ENCODE measurements at regions not wholly inside any gene's neighbourhood (a gene's known extent, or its start where the extent isn't known, plus 50 kb on each side); places are given as distances from the start of the nearest gene placed in this dataset.

GRCh38 chr4:138298431-138298830 is 56.3 kb upstream of the SLC7A11 start:
- Histone ChIP-seq H3K27ac (ENCODE audit: insufficient read depth, low read length) (no peak overlapping the region), H2BK5ac (ENCODE audit: low read depth, low read length, poor library complexity, severe bottlenecking) (no peak overlapping the region), H3K4me3 (ENCODE audit: insufficient read depth, low read depth, low read length) (no peak overlapping the region), H3K18ac (ENCODE audit: low read depth, low read length) (no peak overlapping the region), H2AK9ac (replicated peaks; ENCODE audit: low read depth, low read length, poor library complexity) (no peak overlapping the region), H3K79me1 (ENCODE audit: low read depth in 1 of 2, low read length in 2 of 2) (no peaks in the 10 kb centered on the region), H3K14ac (replicated peaks; ENCODE audit: low read depth, low read length) (no peak overlapping the region), H3K4ac (ENCODE audit: low read depth, low read length) (no peak overlapping the region), H2BK120ac (ENCODE audit: low read depth, low read length) (no peak overlapping the region), H3K9me3 (ENCODE audit: control insufficient read depth, insufficient read depth, low read length) (no peaks in the 10 kb centered on the region), H3K56ac (ENCODE audit: extremely low read depth, insufficient read depth, low read length) (no peak overlapping the region), H4K91ac (ENCODE audit: insufficient read depth, low read depth, low read length) (no peak overlapping the region), H4K8ac (ENCODE audit: low read depth in 2 of 2, low read length in 2 of 2) (no peak overlapping the region), H3K4me1 (ENCODE audit: control insufficient read depth, insufficient read depth, low read length) (no peaks in the 10 kb centered on the region), H4K20me1 (ENCODE audit: insufficient read depth, low read length) (no peaks in the 10 kb centered on the region), H3K23ac (ENCODE audit: low read depth, low read length) (no peak overlapping the region), H3K27me3 (ENCODE audit: control insufficient read depth, insufficient read depth, low read length) (no peaks in the 10 kb centered on the region), H3K36me3 (ENCODE audit: control insufficient read depth, insufficient read depth, low read length) (no peaks in the 10 kb centered on the region), H3K9ac (ENCODE audit: low read depth, low read length) (no peak overlapping the region), H2BK20ac (ENCODE audit: low read depth, low read length) (no peak overlapping the region), H2BK15ac (ENCODE audit: low read depth, low read length) (no peak overlapping the region), H3K9me1 (ENCODE audit: insufficient read depth, low read length) (no peaks in the 10 kb centered on the region), H3K4me2 (ENCODE audit: low read depth, low read length) (no peak overlapping the region), H2AK5ac (ENCODE audit: low read depth, low read length) (no peak overlapping the region), H4K5ac (ENCODE audit: low read depth, low read length) (no peak overlapping the region), H2AFZ (replicated peaks; ENCODE audit: low read length, poor library complexity) (no peak overlapping the region)
- 80% methylated on average over 1 of the region's 1 CpG; no CpG with 5 or more reads in 1 of the 2 experiments for WGBS, 2 experiments (ENCODE audit: extremely low coverage in 2 of 2, insufficient read length in 1 of 2)
- dilution Hi-C loops (cut with HindIII; ENCODE audit: low sequenced_read_pairs, unreplicated experiment) (no loop called here), intact Hi-C loops (cut with micrococcal nuclease) (no loop called here), in situ Hi-C loops (cut with MboI; ENCODE audit: low sequenced_read_pairs) (no loop called here)
- TF ChIP-seq, protein P1, sequence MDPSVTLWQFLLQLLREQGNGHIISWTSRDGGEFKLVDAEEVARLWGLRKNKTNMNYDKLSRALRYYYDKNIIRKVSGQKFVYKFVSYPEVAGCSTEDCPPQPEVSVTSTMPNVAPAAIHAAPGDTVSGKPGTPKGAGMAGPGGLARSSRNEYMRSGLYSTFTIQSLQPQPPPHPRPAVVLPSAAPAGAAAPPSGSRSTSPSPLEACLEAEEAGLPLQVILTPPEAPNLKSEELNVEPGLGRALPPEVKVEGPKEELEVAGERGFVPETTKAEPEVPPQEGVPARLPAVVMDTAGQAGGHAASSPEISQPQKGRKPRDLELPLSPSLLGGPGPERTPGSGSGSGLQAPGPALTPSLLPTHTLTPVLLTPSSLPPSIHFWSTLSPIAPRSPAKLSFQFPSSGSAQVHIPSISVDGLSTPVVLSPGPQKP (IDR thresholded peaks at IDR 0.05; ENCODE audit: borderline replicate concordance, low read depth, low read length): no peak
- TF ChIP-seq BHLHE40 (IDR thresholded peaks at IDR 0.05; ENCODE audit: low read depth, low read length) (no peak), SMC3 (IDR thresholded peaks at IDR 0.05; ENCODE audit: low read depth, low read length) (no peak), NFE2L2 (IDR thresholded peaks at IDR 0.05; ENCODE audit: low read depth, low read length) (no peak), CTCF (conservative IDR thresholded peaks at IDR 0.05; ENCODE audit: low read depth, low read length) (no peak), CHD1 (IDR thresholded peaks at IDR 0.05; ENCODE audit: low read depth, low read length) (no peak), RAD21 (IDR thresholded peaks at IDR 0.05; ENCODE audit: low read length) (no peak), CEBPB (IDR thresholded peaks at IDR 0.05; ENCODE audit: low read depth, low read length) (no peak), RCOR1 (IDR thresholded peaks at IDR 0.05; ENCODE audit: insufficient replicate concordance, low read length) (no peak), POLR2A (IDR thresholded peaks at IDR 0.05; ENCODE audit: low read depth, low read length) (no peak), FOS (IDR thresholded peaks at IDR 0.05; ENCODE audit: low read depth, low read length) (no peak), MAZ (IDR thresholded peaks at IDR 0.05; ENCODE audit: borderline replicate concordance, low read depth, low read length) (no peak), MAFK (IDR thresholded peaks at IDR 0.05; ENCODE audit: low read depth, low read length) (no peak)
- ATAC-seq (ENCODE audit: low read depth): no peak
- no peak for DNase-seq
- no TSS peak for BruUV-seq (replicated peaks)
- ChIA-PET POLR2A (ENCODE audit: unreplicated experiment) (no interaction called here), CTCF (no interaction called here)
